ENCODE measurements at regions not wholly inside any gene's neighbourhood (a gene's known extent, or its start where the extent isn't known, plus 50 kb on each side); places are given as distances from the start of the nearest gene placed in this dataset.

- TF ChIP-seq CTCF (IDR thresholded peaks at IDR 0.05) (no peak), POLR2AphosphoS5 (IDR thresholded peaks at IDR 0.05) (no peak)
Measured at GRCh38 chr4:123816462-123816861, 419.9 kb downstream of the SPRY1 start.

Measured in sigmoid colon (tissue), 4 donors.